Psoas muscle (tissue), 7 donors: ENCODE measurements at regions not wholly inside any gene's neighbourhood (a gene's known extent, or its start where the extent isn't known, plus 50 kb on each side); places are given as distances from the start of the nearest gene placed in this dataset.

Source experiments
- ATAC-seq, 4 donors: fragments of 200-7000 bp; cut with Tn5 transposase; one replicate each; pipeline ENCODE4 v1.9.1; 2020; ENCODE audit warnings: moderate library complexity in 3 of 4, mild to moderate bottlenecking in 2 of 4
- DNase-seq, 2 donors: peaks; one replicate each; pipeline ENCODE4 v3.0.0-alpha.2; 2020
- H3K27ac ChIP-seq: fragments of 200-600 bp; one replicate; pipeline ENCODE4 v1.8.0; 2022
- H3K27me3 ChIP-seq, 3 donors: fragments of 200-600 bp in 1 of 3; one replicate each; pipeline versions ENCODE4 v1.6.1 to v1.8.0; 2013 to 2022; ENCODE audit warnings: low read length in 2 of 3, mild to moderate bottlenecking in 2 of 3, moderate library complexity in 1 of 3; ENCODE audit not compliant: insufficient read depth in 3 of 3
- H3K36me3 ChIP-seq, 2 donors: fragments of 200-600 bp in 1 of 2; one replicate each; pipeline versions ENCODE4 v1.6.1 to v1.8.0; 2013 to 2022; ENCODE audit warnings: low read depth in 1 of 2, mild to moderate bottlenecking in 1 of 2, moderate library complexity in 1 of 2; ENCODE audit not compliant: insufficient read depth in 1 of 2
- H3K4me1 ChIP-seq: fragments of 200-600 bp; one replicate; pipeline ENCODE4 v1.8.0; 2022
- H3K4me3 ChIP-seq: fragments of 200-600 bp; one replicate; pipeline ENCODE4 v1.8.0; 2022; ENCODE audit warnings: mild to moderate bottlenecking
- H3K9me3 ChIP-seq: fragments of 200-600 bp; one replicate; pipeline ENCODE4 v1.8.0; 2022
- CTCF ChIP-seq: fragments of 200-600 bp; IDR thresholded peaks from one replicate; pipeline ENCODE4 v1.8.0; 2022; ENCODE audit warnings: antibody characterized with exemption
- WGBS, 3 donors: extraction: QIAGEN DNeasy Blood & Tissue Kit; methylation state at CpG; one replicate each; pipeline versions ENCODE4 v1.1.6 to v1.1.7; 2013; 5-methylcytosine and 5-hydroxymethylcytosine counted together
- intact Hi-C, 2 donors: fragments of 100-400 bp; cut with DNase I; formaldehyde crosslinking; loops; one replicate each; pipeline versions ENCODE4 v1.11.0 to v1.14.2; 2022
- donor health status: healthy with polysubstance abuse.
- donor health status: DM: no; HTN: no; CAD: no; lungs with moderate emphysema.
- donor health status: Bipolar disorder and iron deficiency.
- donor health status: healthy.
- donor health status: DM: yes; HTN: yes; CAD: no.
- donor health status: DM: no; HTN: no; CAD: no.
- donor health status: DM: yes; HTN: yes; CAD: no.

GRCh38 chr1:195584870-195585624 is 1023.2 kb downstream of the KCNT2 start:
- H3K27ac ChIP-seq = no peak overlapping the region
- DNase-seq (no peak), ATAC-seq (no peak)
- intact Hi-C loops = no loop called here
- H3K4me3 ChIP-seq = no peak overlapping the region
- H3K27me3 ChIP-seq = no peaks in the 10 kb centered on the region
- 67 to 78% (median 75%) methylated on average over 2 of the region's 2 CpGs for WGBS, 3 donors
- no peaks in the 10 kb centered on the region for H3K4me1 ChIP-seq
- H3K36me3 ChIP-seq = no peaks in the 10 kb centered on the region
- no peaks in the 10 kb centered on the region for H3K9me3 ChIP-seq
- TF ChIP-seq CTCF = no peak

- no peak for ATAC-seq
- no peaks in the 10 kb centered on the region for H3K9me3 ChIP-seq
Measured at GRCh38 chr1:195580988-195581387, 1027.3 kb downstream of the KCNT2 start.

GRCh38 chr1:195577748-195578147 is 1030.5 kb downstream of the KCNT2 start:
- ATAC-seq (no peak), DNase-seq (no peak)
- Histone ChIP-seq H3K4me1 (no peaks in the 10 kb centered on the region), H3K36me3 (no peaks in the 10 kb centered on the region), H3K27me3 (no peaks in the 10 kb centered on the region), H3K9me3 (peaks cover 7% of the 10 kb centered on the region), H3K27ac (no peak overlapping the region), H3K4me3 (no peak overlapping the region)
- 66 to 77% (median 69%) methylated on average over 2 of the region's 2 CpGs for WGBS, 3 donors
- no peak for TF ChIP-seq CTCF
- intact Hi-C loops = no loop called here

More at GRCh38 chr1:195580988-195581387, 1027.3 kb downstream of the KCNT2 start:
- no peak overlapping the region for H3K4me3 ChIP-seq
- no peaks in the 10 kb centered on the region for H3K27me3 ChIP-seq
- WGBS, 3 donors = 73 to 77% (median 76%) methylated on average over 2 of the region's 2 CpGs
- H3K4me1 ChIP-seq = no peaks in the 10 kb centered on the region
- no peak for DNase-seq
- intact Hi-C loops = no loop called here
- no peak overlapping the region for H3K27ac ChIP-seq
- no peak for TF ChIP-seq CTCF
- no peaks in the 10 kb centered on the region for H3K36me3 ChIP-seq

- Histone ChIP-seq H3K4me3 (no peak overlapping the region), H3K27ac (no peak overlapping the region), H3K9me3 (peaks cover 14% of the 10 kb centered on the region), H3K4me1 (no peaks in the 10 kb centered on the region), H3K27me3 (no peaks in the 10 kb centered on the region), H3K36me3 (no peaks in the 10 kb centered on the region)
- intact Hi-C loops = no loop called here
- DNase-seq (no peak), ATAC-seq (no peak)
- TF ChIP-seq CTCF = no peak
Measured at GRCh38 chr1:195576641-195577040, 1031.6 kb downstream of the KCNT2 start.

- ATAC-seq = no peak
- no peak for DNase-seq
- H3K4me3 ChIP-seq = no peak overlapping the region
- peaks cover 14% of the 10 kb centered on the region for H3K9me3 ChIP-seq
- no peaks in the 10 kb centered on the region for H3K27me3 ChIP-seq
- no peaks in the 10 kb centered on the region for H3K4me1 ChIP-seq
- intact Hi-C loops = no loop called here
- H3K27ac ChIP-seq = no peak overlapping the region
- H3K36me3 ChIP-seq = no peaks in the 10 kb centered on the region
- no peak for TF ChIP-seq CTCF
Measured at GRCh38 chr1:195574511-195574910, 1033.7 kb downstream of the KCNT2 start.
